Panc1 (cell line): ENCODE measurements at regions not wholly inside any gene's neighbourhood (a gene's known extent, or its start where the extent isn't known, plus 50 kb on each side); places are given as distances from the start of the nearest gene placed in this dataset.

Experiments
- TF ChIP-seq, protein P1 (sequence below): fragments of 450-650 bp; IDR thresholded peaks from 2 replicates; pipeline ENCODE4 v1.5.1; 2017; ENCODE audit warnings: mild to moderate bottlenecking
- TF ChIP-seq, protein P2 (sequence below), 2 experiments: IDR thresholded peaks; 2 replicates each; pipeline ENCODE4 v1.6.1; 2011 to 2012; ENCODE audit warnings: low read depth in 2 of 2, control low read depth in 1 of 2, low read length in 1 of 2, mild to moderate bottlenecking in 1 of 2, moderate library complexity in 1 of 2; ENCODE audit not compliant: insufficient read depth in 1 of 2

DNA sequence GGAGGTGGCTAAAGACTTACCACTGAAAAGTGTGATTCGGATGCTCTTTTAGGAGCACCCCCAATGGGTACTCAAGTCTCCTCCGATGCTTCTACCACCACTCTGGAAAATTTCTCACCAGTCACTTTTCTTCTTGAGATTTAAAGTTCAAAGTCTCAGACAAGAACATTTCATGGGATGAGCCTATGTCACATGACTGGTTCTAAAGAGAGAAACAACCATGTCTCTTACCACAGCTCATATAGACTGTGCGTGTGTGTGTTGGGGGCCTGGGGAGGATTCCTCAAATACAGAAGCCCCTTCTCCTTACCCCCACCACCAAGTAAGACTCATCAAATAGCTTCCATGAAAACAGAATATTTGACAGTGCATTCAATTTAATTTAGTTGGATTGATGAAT lies 181.7 kb upstream of the MIR17HG start:
- TF ChIP-seq, protein P1, sequence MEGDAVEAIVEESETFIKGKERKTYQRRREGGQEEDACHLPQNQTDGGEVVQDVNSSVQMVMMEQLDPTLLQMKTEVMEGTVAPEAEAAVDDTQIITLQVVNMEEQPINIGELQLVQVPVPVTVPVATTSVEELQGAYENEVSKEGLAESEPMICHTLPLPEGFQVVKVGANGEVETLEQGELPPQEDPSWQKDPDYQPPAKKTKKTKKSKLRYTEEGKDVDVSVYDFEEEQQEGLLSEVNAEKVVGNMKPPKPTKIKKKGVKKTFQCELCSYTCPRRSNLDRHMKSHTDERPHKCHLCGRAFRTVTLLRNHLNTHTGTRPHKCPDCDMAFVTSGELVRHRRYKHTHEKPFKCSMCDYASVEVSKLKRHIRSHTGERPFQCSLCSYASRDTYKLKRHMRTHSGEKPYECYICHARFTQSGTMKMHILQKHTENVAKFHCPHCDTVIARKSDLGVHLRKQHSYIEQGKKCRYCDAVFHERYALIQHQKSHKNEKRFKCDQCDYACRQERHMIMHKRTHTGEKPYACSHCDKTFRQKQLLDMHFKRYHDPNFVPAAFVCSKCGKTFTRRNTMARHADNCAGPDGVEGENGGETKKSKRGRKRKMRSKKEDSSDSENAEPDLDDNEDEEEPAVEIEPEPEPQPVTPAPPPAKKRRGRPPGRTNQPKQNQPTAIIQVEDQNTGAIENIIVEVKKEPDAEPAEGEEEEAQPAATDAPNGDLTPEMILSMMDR = no peak
- TF ChIP-seq, protein P2, sequence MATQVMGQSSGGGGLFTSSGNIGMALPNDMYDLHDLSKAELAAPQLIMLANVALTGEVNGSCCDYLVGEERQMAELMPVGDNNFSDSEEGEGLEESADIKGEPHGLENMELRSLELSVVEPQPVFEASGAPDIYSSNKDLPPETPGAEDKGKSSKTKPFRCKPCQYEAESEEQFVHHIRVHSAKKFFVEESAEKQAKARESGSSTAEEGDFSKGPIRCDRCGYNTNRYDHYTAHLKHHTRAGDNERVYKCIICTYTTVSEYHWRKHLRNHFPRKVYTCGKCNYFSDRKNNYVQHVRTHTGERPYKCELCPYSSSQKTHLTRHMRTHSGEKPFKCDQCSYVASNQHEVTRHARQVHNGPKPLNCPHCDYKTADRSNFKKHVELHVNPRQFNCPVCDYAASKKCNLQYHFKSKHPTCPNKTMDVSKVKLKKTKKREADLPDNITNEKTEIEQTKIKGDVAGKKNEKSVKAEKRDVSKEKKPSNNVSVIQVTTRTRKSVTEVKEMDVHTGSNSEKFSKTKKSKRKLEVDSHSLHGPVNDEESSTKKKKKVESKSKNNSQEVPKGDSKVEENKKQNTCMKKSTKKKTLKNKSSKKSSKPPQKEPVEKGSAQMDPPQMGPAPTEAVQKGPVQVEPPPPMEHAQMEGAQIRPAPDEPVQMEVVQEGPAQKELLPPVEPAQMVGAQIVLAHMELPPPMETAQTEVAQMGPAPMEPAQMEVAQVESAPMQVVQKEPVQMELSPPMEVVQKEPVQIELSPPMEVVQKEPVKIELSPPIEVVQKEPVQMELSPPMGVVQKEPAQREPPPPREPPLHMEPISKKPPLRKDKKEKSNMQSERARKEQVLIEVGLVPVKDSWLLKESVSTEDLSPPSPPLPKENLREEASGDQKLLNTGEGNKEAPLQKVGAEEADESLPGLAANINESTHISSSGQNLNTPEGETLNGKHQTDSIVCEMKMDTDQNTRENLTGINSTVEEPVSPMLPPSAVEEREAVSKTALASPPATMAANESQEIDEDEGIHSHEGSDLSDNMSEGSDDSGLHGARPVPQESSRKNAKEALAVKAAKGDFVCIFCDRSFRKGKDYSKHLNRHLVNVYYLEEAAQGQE (IDR thresholded peaks at IDR 0.05; ENCODE audit: insufficient read depth in 1 of 2, low read depth in 2 of 2, low read length in 1 of 2) = no peak
